GM21381 (cell line): ENCODE measurements at regions not wholly inside any gene's neighbourhood (a gene's known extent, or its start where the extent isn't known, plus 50 kb on each side); places are given as distances from the start of the nearest gene placed in this dataset.

Experiments
- ATAC-seq: cut with Tn5 transposase; IDR thresholded peaks from one replicate; pipeline ENCODE4 v1.9.1; 2021; ENCODE audit warnings: mild to moderate bottlenecking, moderate library complexity; ENCODE audit not compliant: unreplicated experiment

DNA sequence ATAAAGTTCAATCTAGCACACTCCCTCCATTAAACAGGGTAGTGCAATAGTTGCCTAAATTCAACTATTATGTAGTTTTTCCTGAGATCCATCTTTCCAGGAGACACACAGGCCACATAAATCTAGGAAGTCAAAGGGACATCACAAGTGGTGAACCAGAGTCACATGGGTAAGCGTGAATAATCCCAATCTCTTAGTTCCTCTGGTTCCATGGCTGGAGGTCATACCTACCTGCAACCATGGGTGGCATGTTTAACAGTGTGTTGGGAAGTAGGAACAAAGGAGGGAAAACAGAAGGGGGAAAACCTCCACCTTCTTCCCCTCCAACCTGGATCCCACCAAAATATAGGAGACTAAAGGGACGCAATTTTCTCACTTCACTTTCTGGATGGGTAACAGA is 2651.6 kb downstream of the ARAP2 start:
- ATAC-seq = no peak

DNA sequence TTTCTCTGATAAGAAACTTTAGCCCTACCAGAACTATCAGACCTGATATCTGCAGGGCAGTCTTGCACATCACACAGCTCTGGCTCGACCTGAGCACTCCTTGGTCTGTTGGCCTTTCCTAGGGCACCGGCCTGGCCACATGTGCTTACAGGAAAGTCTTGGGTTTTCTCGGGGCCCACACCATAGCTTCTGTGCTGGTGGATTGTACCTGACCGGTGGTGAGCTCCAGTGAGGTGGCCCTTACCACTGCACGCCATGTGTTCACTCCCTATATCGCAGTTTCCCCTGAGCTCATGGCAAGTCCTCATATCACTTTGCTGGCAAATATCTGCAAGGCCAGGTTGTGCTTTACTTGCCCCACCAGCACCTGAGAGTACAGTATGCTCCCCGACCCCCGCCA is 2637.4 kb downstream of the ARAP2 start:
- ATAC-seq = no peak

- ATAC-seq = no peak
These were observed 2628.2 kb downstream of the ARAP2 start for GRCh38 chr4:33616121-33616520.

- ATAC-seq = no peak
These were observed 2618.6 kb downstream of the ARAP2 start for GRCh38 chr4:33625748-33626147.

DNA sequence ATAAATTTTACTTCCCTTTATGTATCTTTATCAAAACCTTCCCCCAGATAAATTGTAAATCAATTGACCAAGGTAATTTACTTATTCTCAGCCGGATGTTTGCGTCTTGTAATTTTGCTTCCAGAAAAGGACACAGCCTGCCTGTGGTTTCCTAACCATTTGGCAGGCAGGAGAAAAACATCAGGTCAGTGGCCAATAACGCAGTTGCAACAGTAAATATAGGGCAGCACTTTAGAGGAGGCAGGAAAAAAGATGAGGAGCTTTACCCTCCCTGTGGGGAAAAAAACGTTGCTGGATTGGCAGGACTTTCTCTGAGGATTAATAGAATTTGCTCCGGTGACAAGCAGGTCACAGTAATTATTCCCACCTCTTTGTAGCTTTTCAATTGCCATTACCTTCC is 2618.1 kb downstream of the ARAP2 start:
- no peak for ATAC-seq

DNA sequence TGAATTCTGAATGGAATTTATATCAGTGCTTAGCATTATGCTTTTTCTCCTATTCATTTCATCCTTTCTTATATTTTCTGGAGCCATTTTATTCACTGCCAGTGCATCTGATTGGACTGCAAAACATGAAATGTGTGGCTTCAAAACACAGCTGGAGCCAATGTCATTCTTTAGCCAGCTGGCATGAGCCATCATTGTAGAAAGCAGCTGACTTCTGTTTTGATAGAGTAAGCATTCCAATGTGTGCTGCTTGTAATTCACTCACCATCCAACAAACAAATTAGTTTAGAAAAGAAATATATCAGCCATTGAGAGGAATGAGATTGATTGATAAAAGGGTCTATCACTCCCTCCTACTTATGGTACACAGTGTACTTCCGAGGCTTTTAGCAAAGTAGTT is 2616.0 kb downstream of the ARAP2 start:
- no peak for ATAC-seq

DNA sequence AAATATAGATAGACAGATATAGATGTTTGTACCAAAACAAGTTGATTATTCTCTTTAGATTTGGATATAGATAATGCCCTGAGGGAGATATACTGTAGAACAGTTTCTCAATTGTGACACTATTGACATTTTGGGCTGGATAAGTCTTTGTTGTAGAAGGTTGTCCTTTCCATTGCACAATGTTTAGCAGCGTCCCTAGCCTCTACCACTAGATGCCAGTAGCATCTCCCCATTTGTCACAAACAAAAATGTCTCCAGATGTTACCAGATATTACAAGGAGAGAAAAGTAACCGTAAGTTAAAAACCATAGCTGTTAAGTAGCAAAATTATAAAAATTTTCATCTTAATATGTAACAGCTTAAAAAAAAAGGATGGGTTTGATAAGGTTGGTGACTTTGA is 2595.3 kb downstream of the ARAP2 start:
- ATAC-seq = no peak

DNA sequence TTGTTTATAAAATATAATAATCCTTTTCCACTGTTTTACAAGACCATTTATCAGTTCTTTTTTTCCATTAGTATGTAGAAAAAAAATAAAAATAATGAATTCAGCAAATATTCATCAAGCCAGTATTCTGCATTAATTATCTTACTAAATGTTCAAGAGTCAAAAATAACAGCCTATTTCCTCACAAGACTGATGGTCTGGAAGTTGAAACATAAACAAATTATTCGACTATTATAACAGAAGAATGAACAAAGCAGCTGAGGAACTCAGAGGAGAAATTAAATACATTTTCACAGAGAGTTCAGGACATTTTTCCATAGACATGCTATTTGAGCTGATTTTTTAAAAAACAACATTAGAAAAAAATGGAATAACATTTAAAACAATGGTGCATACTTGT is 2594.8 kb downstream of the ARAP2 start:
- ATAC-seq = no peak

DNA sequence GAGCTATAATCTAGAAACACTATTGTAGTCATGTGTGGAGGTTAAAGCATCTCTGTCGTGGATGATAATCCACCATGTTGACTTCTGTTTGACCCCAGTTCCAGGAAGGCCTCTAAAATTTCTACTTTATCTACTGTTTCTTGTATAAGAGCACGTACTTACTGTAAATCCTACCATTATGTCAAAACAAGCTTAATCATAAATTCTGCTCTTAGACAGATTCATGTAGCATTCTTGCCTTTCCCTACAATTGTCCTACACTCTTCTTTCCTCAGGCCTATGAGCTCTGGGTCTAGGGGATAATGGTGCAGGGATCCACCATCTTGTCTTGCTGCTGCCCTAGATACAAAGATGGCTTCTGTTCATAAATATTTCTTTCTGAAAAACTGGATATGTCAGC is 2594.3 kb downstream of the ARAP2 start:
- no peak for ATAC-seq

DNA sequence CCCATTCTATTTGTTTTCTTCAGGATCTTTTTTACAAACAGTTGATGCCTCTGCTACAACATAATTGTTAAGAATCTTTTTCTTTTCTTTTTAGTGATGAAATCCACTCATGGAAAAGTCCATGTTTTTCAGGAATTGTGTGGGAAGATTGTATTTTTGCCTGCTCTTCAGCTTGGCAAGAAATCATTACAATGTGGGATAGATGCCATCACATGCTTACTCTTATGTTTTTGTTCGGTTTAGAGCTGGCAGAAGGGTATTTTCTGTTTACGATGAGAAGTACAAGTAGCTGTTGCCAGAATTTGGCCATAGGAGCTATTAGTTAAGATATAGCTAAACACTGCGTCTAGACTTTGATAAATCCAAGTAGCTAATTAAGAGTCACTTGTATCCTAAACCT is 2585.3 kb downstream of the ARAP2 start:
- no peak for ATAC-seq

DNA sequence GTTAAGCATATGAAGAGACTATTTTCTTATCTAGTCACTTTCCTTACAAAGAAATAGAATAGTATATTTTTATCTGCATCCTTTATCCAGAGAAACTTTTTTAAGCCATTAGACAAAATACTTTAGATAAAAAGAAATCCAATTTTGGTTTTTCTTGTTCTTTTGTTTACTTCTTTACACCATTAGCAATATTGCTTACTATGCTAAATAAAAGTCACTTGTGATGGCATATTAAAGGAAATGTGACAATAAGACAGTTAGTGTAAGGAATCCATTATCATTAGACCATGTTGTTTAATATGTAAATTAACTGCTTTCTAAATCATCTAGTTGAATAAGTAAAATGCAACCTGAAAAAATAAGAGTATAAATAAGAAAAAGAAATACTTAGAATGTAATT is 2582.7 kb downstream of the ARAP2 start:
- no peak for ATAC-seq

GRCh38 chr4:33685939-33686338 is 2558.4 kb downstream of the ARAP2 start:
- no peak for ATAC-seq

- ATAC-seq = no peak
These were observed 2548.3 kb downstream of the ARAP2 start for GRCh38 chr4:33696041-33696440.

- ATAC-seq = no peak
These were observed 2547.7 kb downstream of the ARAP2 start for GRCh38 chr4:33696586-33696985.

DNA sequence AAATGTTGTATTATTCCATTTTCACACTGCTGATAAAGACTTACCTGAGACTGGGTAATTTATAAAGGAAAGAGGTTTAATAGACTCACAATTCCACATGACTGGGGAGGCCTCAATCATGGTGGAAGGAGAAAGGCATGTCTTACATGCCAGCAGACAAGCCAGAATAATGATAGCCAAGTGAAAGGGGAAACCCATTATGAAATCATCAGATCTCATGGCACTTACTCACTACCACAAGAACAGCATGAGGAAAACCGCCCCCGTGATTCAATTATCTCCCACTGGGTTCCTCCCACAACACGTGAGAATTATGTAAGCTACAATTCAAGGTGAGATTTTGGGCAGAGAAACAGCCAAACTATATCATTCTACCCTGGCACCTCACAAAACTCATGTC is 2535.1 kb downstream of the ARAP2 start:
- no peak for ATAC-seq

GRCh38 chr4:33711826-33712225 is 2532.5 kb downstream of the ARAP2 start:
- no peak for ATAC-seq

DNA sequence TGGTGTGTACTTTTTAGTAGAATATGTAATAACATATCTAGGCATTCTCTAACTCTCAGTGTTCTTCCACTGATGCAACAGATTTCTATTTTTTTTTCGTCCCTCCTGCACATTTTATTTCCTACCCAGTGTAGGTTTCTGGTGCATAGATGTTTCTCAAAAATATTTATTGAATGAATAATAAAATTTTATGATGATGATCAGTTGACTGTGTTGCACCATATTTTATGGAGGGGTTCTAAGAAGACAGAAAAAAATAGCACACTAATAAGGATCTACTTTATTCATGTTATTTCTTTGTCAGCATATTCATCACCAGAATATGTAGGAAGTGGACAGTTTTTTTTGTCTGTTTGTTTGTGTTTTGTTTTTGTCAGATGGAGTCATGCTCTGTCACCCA is 2529.3 kb downstream of the ARAP2 start:
- ATAC-seq = no peak

GRCh38 chr4:33715841-33716395 is 2528.4 kb downstream of the ARAP2 start:
- ATAC-seq = no peak

- ATAC-seq = no peak
These were observed 2522.1 kb downstream of the ARAP2 start for GRCh38 chr4:33722254-33722653.

DNA sequence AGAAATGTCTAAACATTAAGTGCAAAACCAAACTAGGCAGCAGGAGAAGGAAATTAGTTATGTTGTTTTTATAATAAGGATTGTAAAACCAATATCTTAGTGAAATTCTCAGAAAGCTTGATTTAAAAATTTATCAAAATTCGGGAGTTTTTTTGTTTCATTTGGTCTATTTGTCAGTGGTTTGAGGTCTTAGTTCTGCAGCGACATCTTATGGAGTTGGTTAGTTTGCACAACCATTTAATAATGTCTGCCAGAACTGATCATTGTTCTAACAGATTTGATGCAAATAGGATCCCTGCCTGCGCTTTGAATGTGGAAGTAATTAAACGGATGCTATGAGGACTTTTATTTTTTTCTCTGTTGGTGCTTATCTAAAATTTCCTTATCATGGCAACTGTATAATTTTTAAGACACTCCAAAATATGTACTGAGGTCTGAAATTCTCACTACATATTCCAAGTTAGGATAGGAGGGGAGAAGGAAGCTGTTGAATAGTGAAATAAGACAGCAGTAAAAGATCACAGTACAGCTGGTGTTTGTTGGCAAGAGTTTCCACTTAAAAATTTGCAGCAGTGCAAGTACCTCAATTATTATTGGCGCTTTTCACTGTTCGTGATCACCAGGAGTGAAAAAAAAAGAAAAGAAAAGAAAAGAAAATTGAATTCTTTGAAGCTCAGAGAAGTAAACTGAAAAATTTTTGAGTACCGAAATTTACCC is 2521.4 kb downstream of the ARAP2 start:
- no peak for ATAC-seq

DNA sequence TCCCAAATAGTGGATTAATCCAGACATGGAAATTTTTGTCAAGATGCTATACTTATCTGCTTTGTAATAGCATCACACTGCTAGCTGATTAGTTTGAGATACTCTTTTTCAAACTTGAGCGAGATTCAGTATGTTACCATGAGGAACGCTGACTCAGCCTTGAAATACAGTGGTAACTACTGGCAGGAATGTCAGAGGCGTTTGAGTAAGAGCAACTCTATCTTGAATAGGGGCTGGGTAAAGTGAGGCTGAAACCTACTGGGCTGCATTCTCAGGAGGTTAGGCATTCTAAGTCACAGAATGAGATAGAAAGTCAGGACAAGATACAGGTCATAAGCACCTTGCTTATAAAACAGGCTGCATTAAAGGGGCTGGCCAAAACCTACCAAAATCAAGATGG is 2519.6 kb downstream of the ARAP2 start:
- ATAC-seq = no peak

GRCh38 chr4:33725861-33726260 is 2518.5 kb downstream of the ARAP2 start:
- ATAC-seq = no peak

GRCh38 chr4:33737726-33738125 is 2506.6 kb downstream of the ARAP2 start:
- ATAC-seq = no peak
